HS-27A (cell line): ENCODE measurements at regions not wholly inside any gene's neighbourhood (a gene's known extent, or its start where the extent isn't known, plus 50 kb on each side); places are given as distances from the start of the nearest gene placed in this dataset.
A peak's percentile ranks its signal among the peaks of the same experiment; 100 is the strongest.
"Not testable (repeated sequence)": the region's sequence is repeated elsewhere in the genome, so short reads cannot be mapped to it uniquely, and the experiment has no call there.

Source experiments
- DNase-seq: peaks from one replicate; pipeline ENCODE4 v3.0.0-alpha.2; 2012; ENCODE audit warnings: low read depth, missing footprints

- no peak for DNase-seq
These were observed 55.7 kb upstream of the FAT3 start for GRCh38 chr11:92168936-92169335.

GRCh38 chr11:92167571-92167970 lies 57.0 kb upstream of the FAT3 start:
- no peak for DNase-seq

DNA sequence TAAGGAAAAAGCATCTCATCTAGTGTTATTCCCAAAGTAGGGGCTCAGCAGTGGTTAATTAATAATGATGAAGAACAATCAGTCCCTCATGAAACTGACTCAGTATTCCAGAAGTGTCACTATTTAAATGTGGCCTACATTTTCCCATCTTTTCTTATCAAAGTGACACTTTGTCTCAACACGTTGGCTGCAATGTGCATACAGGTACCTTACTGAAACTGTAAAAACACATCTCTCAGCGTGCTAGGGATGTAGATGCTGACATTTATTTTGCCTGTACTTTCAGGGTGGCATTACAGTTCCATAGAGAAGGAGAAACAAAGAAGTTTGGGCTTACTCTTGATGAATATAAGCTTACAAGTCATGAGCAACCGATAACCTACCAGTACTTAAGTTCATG lies 58.3 kb upstream of the FAT3 start:
- no peak for DNase-seq

DNA sequence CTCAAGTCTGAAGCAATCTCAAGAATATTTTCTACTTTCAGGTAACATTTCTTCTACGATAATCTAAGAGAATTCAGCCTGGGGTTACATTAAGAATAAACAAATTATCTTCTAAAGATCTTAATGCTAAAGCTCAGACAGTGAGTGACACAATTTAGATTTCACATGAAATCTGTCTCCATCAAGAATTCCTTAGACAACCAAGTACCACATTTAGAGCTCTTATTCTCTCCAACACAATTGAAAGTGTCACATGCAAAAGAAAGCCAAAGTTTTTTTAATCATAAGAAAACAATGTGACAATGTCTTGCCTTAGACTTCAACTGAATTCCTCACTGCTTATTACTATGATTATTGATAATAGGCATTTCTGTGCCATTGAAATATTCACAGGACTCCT lies 60.7 kb upstream of the FAT3 start:
- DNase-seq = no peak

DNA sequence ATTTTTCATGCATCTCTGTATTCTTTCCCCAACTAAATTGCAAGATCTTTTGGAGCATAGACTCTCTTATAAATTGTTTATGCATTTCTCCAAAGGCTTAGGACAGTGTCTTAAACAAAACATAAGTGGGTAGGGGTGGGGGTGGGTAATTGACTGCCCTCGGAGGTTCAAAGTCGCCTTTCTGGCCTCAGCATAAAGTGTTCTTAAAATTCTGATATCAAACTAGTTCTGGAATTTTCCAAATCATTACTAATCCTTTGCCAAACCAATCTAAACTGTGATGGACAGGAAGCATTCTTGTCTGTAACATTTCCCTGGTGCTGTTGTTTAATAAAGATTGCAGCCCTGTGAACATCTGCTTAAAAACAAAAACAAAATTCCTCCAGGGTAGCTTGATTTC lies 61.8 kb upstream of the FAT3 start:
- DNase-seq = no peak

GRCh38 chr11:92159931-92160330 lies 64.7 kb upstream of the FAT3 start:
- DNase-seq = no peak

DNA sequence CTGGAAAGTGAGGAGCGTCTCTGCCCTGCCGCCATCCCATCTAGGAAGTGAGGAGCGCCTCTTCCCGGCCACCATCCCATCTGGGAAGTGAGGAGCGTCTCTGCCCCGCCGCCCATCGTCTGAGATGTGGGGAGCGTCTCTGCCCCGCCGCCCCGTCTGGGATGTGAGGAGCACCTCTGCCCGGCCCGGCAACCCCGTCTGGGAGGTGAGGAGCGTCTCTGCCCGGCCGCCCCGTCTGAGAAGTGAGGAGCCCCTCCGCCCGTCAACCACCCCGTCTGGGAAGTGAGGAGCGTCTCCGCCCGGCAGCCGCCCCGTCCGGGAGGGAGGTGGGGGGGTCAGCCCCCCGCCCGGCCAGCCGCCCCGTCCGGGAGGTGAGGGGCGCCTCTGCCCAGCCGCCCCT lies 67.2 kb upstream of the FAT3 start:
- DNase-seq = not testable (repeated sequence)

DNA sequence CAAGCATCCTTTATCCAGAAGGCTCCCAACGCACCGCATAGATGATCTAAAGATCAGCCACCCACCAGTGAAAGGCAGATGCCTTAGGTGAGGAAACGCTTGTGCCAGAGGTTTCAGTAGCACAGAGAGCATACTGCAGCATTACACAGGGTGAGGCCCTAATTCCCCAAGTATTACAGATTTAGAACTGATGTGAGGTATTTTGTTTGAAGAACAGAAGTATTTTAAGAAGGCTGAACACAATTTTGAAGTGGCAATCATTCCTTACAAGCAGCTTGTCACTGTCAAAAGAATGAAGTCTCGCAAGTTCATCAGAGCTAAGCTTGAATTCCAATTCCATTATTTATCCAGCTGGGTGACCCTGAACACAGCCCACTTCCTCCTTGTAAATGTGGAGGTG lies 70.0 kb upstream of the FAT3 start:
- no peak for DNase-seq

DNA sequence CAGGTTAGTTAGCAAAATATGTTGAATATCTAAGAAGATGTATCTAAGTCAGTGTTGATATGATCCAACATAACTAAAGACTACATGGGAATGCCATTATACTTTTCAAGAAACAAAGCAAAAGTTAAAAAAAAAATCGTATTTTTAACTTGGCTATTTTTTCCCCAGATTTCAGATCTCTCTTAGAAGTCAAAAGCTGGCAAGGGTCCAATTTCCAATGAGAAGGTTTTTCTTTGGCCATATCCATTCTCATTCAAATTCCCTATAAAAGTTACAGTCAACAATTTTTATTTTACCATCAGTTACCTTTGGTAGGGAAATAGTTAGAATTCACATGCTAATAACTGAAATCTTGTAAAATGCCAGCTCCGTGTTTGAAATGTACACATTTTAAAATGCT lies 70.5 kb upstream of the FAT3 start:
- DNase-seq = no peak

DNA sequence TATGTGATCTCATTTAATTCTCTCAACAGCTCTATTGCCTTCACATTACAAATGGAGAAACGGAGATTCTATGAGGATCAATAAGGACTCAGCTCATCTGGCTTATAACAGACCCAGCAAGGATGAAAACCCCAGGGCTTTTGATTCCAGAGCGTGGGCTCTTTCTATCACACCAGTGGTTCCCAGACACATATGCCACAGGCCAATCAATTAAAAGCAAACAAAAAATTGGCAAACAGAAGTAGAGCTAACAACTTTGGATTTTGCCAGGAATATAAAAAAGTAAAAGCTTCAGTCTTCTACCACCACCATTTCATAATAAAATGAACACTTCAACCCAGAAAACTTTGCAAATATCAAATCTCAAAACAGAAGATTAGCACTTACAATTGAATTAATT lies 71.1 kb upstream of the FAT3 start:
- DNase-seq = no peak

- no peak for DNase-seq
These were observed 72.4 kb upstream of the FAT3 start for GRCh38 chr11:92152245-92152644.

DNA sequence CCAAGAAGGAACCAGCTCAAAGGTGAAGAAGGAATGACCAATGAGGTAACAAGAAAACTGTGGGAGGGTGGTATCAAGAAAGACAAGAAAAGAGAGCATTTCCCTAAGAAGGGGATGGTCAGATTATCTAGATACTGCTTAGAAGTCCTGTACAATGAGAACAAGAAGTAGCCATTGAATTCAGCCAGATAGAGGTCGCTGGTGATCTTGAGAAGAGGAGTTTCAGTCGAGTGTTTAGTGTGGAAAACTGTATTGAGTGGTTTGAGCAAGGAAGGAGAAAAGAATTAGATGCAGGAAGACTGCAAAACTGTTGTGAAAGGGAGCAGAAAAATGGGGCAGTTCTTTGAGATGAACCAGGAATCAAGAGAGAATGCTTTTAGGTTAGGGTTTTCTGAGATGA lies 74.6 kb upstream of the FAT3 start:
- DNase-seq = no peak

DNA sequence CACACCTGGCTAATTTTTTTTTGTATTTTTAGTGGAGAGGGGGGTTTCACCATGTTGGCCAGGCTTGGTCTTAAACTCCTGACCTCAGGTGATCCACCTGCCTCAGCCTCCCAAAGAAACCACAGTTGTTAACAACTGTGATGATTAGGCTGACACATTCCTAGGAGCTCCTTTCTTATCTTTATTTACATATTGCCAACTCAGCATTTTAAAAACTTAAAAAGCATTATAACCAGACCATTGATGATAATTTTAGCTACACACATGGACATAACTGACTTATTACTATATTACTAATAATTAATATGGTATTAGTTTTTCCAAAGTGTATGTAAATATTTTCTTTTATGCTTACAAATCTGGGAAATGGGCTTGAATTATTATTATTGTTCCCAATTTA lies 82.9 kb upstream of the FAT3 start:
- no peak for DNase-seq

DNA sequence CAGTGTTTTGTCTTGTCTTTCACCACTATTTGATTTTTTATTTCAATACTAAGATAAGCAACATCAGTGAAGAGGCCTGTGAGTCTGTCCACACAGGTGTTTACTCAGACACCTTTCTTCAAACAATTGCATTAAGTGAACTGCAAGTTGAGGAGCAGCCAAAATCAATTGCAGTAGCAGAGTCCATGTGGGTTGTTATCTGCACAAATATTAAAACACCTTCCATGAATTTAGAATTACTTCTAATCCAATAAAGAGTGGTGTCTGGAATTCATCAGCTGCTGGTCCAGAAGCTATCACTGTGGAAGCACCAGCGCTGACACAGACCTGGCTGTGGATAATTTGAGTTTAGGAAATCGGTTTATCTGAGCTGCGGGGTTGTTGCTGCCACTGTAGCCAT lies 83.5 kb upstream of the FAT3 start:
- DNase-seq = no peak

- DNase-seq = no peak
These were observed 84.6 kb upstream of the FAT3 start for GRCh38 chr11:92140021-92140420.

DNA sequence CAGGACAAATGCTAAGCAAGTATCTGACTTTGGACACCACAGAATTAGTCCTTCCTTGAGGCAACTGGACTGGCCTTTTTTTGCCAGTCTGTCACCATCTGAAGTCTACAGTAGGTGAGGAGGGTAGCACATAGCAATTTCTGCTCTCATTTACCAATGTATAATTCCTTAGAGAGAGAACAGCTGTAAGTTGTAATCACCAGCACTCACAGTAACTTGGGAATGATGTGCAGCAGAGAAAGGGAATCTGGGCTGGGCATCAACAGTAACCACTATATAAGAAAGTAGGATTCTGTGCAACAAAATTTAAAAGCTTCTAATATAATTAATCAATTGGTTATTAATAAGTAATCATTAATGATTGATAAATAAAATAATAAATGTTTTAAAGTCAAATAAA lies 86.3 kb upstream of the FAT3 start:
- DNase-seq = no peak

DNA sequence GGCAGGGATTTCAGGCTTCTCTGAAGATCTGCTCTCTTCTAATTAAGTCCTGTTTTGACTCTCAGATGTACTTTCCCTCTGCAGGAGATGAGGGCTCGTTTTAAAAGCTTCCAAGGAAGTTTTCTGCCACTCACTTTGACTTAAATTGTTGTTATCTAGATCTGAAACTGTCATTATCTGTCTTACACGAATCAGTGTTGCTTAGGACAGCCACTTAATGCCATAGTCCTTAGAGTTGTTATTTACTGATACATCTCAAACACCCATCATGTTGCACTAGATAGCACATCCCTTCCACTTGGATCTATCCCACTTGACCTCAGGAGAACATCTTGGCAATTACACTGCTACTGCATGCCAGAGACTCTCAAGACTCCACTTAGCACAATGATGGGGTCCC lies 86.9 kb upstream of the FAT3 start:
- DNase-seq = no peak

- no peak for DNase-seq
These were observed 87.8 kb upstream of the FAT3 start for GRCh38 chr11:92136797-92137196.

- DNase-seq = no peak
These were observed 93.2 kb upstream of the FAT3 start for GRCh38 chr11:92131289-92131865.

DNA sequence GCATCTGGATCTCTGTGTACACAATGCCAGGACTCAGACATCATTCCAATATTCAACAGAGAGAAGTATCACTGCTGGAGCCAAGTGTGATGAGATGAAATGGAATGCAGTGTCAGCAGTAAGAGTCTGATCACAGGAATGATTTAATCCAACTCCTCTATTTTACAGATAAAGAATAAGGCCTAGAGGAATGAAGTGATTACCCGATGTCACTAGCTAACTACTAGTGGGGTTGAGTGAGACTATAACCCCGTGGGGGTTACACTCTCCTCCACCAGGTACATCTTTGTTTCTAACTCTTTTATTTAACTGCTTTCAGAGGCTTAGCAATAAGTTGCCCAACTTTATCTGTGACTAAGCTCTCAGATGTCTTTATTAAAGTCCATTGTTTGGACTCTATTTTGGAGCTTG lies 94.2 kb upstream of the FAT3 start:
- no peak for DNase-seq

DNA sequence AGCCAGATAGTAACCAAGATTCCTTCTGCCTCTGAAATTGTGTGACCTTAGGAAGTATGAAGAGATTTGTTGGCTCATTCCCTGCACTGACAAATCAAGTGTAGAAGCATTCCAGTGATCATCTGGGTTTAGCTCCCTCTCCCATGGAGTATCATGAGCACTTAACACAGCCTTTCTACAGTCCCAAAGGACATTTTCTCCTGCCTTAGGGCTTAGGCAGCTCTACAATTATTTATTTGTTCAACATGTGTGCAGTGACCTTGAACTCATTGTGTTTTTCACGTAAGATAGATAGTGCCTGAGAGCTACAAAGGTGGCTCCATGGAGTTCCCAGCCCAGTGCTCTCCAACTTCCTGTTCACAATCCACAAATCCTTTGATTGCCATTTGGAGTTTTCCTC lies 94.8 kb upstream of the FAT3 start:
- no peak for DNase-seq

DNA sequence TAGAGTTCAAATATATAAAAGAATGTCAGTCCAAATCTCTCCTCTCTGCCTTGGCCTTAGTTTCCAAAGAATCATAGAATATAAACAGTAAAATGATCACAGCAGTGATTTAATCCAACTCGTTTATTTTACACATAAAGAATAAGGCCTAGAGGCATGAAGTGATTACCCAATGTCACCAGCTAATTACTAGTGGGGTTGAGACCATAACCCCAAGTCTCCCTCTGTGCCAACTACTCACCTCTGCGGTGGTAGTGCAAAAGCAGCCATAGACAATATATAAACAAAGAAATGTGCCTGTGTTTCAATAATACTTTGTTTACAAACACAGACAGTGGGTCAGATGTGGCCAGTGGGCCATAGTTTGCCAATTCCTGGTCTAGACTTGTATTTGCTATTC lies 96.6 kb upstream of the FAT3 start:
- DNase-seq = no peak

DNA sequence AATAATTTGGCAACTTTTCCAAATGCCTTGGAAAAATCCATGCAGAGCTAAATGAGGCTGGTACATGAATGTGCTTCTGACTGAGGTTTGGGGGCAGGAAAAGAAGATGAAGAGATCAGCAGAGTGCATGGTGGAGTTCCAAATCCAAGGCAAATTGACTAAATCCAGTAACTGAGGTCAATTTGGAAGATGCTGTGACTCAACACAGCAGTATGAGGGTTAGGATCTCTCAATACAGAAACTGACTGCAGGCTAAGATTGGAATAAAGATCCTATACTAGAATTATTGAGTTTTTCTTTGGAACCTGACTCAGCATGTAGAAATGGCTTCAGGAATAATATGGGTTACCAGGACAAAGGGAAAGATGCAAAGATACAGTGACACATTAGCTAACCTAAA lies 99.3 kb upstream of the FAT3 start:
- no peak for DNase-seq

DNA sequence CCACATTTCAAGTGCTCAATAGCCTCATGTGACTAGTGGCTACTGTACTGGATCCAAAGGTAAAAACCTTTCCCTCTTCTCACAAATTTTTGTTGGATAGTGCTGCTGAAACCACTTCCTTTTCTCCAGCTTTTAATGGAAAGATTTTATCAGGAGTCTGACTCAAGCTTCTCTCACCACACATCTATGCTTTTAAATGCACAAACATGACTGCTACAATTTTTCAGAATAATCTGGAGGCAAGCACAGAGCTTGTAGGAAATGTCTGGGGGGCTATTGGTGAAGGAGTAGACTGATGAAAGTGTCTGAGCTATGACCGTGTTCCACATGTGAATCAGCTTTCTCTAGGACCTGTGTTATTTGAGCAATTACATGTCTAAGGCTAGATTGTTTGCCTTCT lies 101.1 kb upstream of the FAT3 start:
- peak; percentile 42 for DNase-seq

- no peak for DNase-seq
These were observed 102.1 kb upstream of the FAT3 start for GRCh38 chr11:92122561-92122960.
